HCT116 (cell line): ENCODE measurements at regions not wholly inside any gene's neighbourhood (a gene's known extent, or its start where the extent isn't known, plus 50 kb on each side); places are given as distances from the start of the nearest gene placed in this dataset.

Experiments
- ATAC-seq: fragments of 200-7000 bp; cut with Tn5 transposase; 2 replicates; pipeline ENCODE4 v1.9.1; 2020; ENCODE audit warnings: mild to moderate bottlenecking, moderate library complexity
- BruUV-seq: library from RNA; stranded (reverse); fragments of 400-500 nt; replicated peaks from 2 replicates; lab custom pipeline; 2021; lab: Mats Ljungman, UMichigan
- CTCF ChIA-PET: fragments of 300-600 bp; sonication (Branson Sonifier 250); formaldehyde crosslinking; loops from one replicate; lab custom pipeline; 2021; ENCODE audit warnings: antibody characterized with exemption; lab: Charles Lee
- POLR2A ChIA-PET: fragments of 300-600, 350-600 bp; sonication (Branson Sonifier 250); formaldehyde crosslinking; loops from one replicate; lab custom pipeline; 2021; ENCODE audit warnings: antibody characterized with exemption; lab: Charles Lee
- RAD21 ChIA-PET, 2 experiments: fragments of 300-600 bp; sonication (Branson Sonifier 250); formaldehyde crosslinking; loops; one replicate each; lab custom pipeline; 2023; ENCODE audit warnings: low total read pairs in 2 of 2; ENCODE audit not compliant: uncharacterized antibody in 2 of 2, unreplicated experiment in 2 of 2, low non-redundant PET in 1 of 2; lab: Charles Lee
- DNase-seq: peaks from one replicate; pipeline ENCODE4 v3.0.0-alpha.2; 2010; ENCODE audit warnings: low read depth, low spot score
- H2AFZ ChIP-seq: fragments of 200-600 bp; shearing (Covaris generic), sonication (generic); 2 replicates; pipeline ENCODE4 v1.6.1; 2017; ENCODE audit warnings: low read depth, mixed run types, mixed read lengths, antibody characterized with exemption, low read length; ENCODE audit not compliant: poor library complexity, severe bottlenecking
- H3K27ac ChIP-seq: 2 replicates; pipeline ENCODE4 v1.5.1; 2012; ENCODE audit warnings: low read depth, low read length
- H3K27me3 ChIP-seq: fragments of 200-600 bp; sonication (generic); 2 replicates; pipeline ENCODE4 v1.6.1; 2016; ENCODE audit warnings: mixed run types, low read length, mixed read lengths; ENCODE audit not compliant: insufficient read depth
- H3K36me3 ChIP-seq, 2 experiments: fragments of 200-500 bp in 1 of 2; fragments of 200-600 bp in 1 of 2; sonication (Bioruptor generic) in 1 of 2; sonication (generic) in 1 of 2; 2 replicates each; pipeline versions ENCODE4 v1.5.1 to v1.6.1; 2014 to 2016; ENCODE audit warnings: low read length in 2 of 2, inconsistent platforms in 1 of 2, mixed read lengths in 1 of 2, mixed run types in 1 of 2; ENCODE audit not compliant: insufficient read depth in 2 of 2, control insufficient read depth in 1 of 2
- H3K4me1 ChIP-seq, 2 experiments: fragments of 200-600 bp in 1 of 2; sonication (generic) in 1 of 2; 2 replicates each; pipeline versions ENCODE4 v1.5.1 to v1.6.1; 2012 to 2017; ENCODE audit warnings: low read length in 2 of 2, inconsistent platforms in 1 of 2, mild to moderate bottlenecking in 1 of 2, mixed read lengths in 1 of 2, mixed run types in 1 of 2, moderate library complexity in 1 of 2; ENCODE audit not compliant: insufficient read depth in 2 of 2, control insufficient read depth in 1 of 2
- H3K4me2 ChIP-seq: fragments of 200-600 bp; sonication (generic); 2 replicates; pipeline ENCODE4 v1.6.1; 2017; ENCODE audit warnings: mixed run types, low read length, mixed read lengths
- H3K4me3 ChIP-seq, 2 experiments: fragments of 200-600 bp in 1 of 2; sonication (generic) in 1 of 2; replicated peaks in 1 of 2; 2 replicates each; pipeline ENCODE4 v1.5.1; 2011 to 2016; ENCODE audit warnings: low read length in 2 of 2, control low read depth in 1 of 2, low read depth in 1 of 2, mild to moderate bottlenecking in 1 of 2, mixed read lengths in 1 of 2, mixed run types in 1 of 2
- H3K79me2 ChIP-seq: fragments of 200-600 bp; sonication (generic); 2 replicates; pipeline ENCODE4 v1.6.1; 2017; ENCODE audit warnings: mild to moderate bottlenecking, mixed run types, low read length, moderate library complexity, mixed read lengths; ENCODE audit not compliant: insufficient read depth
- H3K9ac ChIP-seq: fragments of 200-600 bp; sonication (generic); 2 replicates; pipeline ENCODE4 v1.6.1; 2016; ENCODE audit warnings: low read length, mixed read lengths
- H3K9me2 ChIP-seq: fragments of 200-600 bp; sonication (generic), shearing (Covaris generic); 2 replicates; pipeline ENCODE4 v1.6.1; 2017; ENCODE audit warnings: mixed run types, mild to moderate bottlenecking, moderate library complexity; ENCODE audit not compliant: insufficient read depth
- H3K9me3 ChIP-seq, 2 experiments: fragments of 200-500 bp in 1 of 2; fragments of 200-600 bp in 1 of 2; sonication (Bioruptor generic) in 1 of 2; sonication (generic) in 1 of 2; 2 replicates each; pipeline ENCODE4 v1.6.1; 2014 to 2017; ENCODE audit warnings: low read length in 2 of 2, mixed read lengths in 2 of 2, inconsistent platforms in 1 of 2, low read depth in 1 of 2, mild to moderate bottlenecking in 1 of 2, mixed run types in 1 of 2, moderate library complexity in 1 of 2; ENCODE audit not compliant: control insufficient read depth in 1 of 2, insufficient read depth in 1 of 2
- H4K20me1 ChIP-seq: fragments of 200-600 bp; sonication (generic), shearing (Covaris generic); 2 replicates; pipeline ENCODE4 v1.6.1; 2017; ENCODE audit warnings: mixed run types, mild to moderate bottlenecking, moderate library complexity; ENCODE audit not compliant: insufficient read depth
- CBX3 ChIP-seq: IDR thresholded peaks from 2 replicates; pipeline ENCODE4 v1.6.1; 2012; ENCODE audit warnings: low read depth
- CEBPB ChIP-seq: IDR thresholded peaks from 2 replicates; pipeline ENCODE4 v1.6.1; 2012; ENCODE audit warnings: low read depth
- EZH2phosphoT487 ChIP-seq: fragments of 200-600 bp; IDR thresholded peaks from 2 replicates; pipeline ENCODE4 v1.6.1; 2018; ENCODE audit warnings: antibody characterized with exemption, borderline replicate concordance
- POLR2A ChIP-seq: IDR thresholded peaks from 2 replicates; pipeline ENCODE4 v1.7.0; 2011; ENCODE audit warnings: borderline replicate concordance; ENCODE audit not compliant: insufficient read depth, insufficient read length; ENCODE audit errors: extremely low read depth
- POLR2AphosphoS5 ChIP-seq: IDR thresholded peaks from 2 replicates; pipeline ENCODE4 v1.6.1; 2011; ENCODE audit warnings: mild to moderate bottlenecking, low read depth, low read length, moderate library complexity
- RAD21 ChIP-seq: IDR thresholded peaks from 2 replicates; pipeline ENCODE4 v1.6.1; 2012; ENCODE audit warnings: low read depth, mild to moderate bottlenecking
- SP1 ChIP-seq: IDR thresholded peaks from 2 replicates; pipeline ENCODE4 v1.6.1; 2012; ENCODE audit warnings: low read depth
- SRF ChIP-seq: IDR thresholded peaks from 2 replicates; pipeline ENCODE4 v1.6.1; 2012; ENCODE audit warnings: low read depth
- ZFX ChIP-seq: fragments of 450-650 bp; IDR thresholded peaks from 2 replicates; pipeline ENCODE4 v1.6.1; 2017
- intact Hi-C: fragments of 100-400 bp; cut with micrococcal nuclease; formaldehyde crosslinking; loops from 2 replicates; pipeline ENCODE4 v1.10.0; 2022

- no peak overlapping the region for H2AFZ ChIP-seq
- no peak overlapping the region for H3K27ac ChIP-seq
- no peak overlapping the region for H3K4me2 ChIP-seq
- ATAC-seq (no peak), DNase-seq (no peak)
- no peaks in the 10 kb centered on the region for H3K36me3 ChIP-seq
- BruUV-seq = no TSS peak
- no peaks in the 10 kb centered on the region for H3K9me3 ChIP-seq
- RAD21 ChIA-PET = no interaction called here
- H3K9me2 ChIP-seq = no peaks in the 10 kb centered on the region
- no peak overlapping the region for H3K9ac ChIP-seq
- H3K4me3 ChIP-seq = no peak overlapping the region
- CTCF ChIA-PET = no interaction called here
- no peaks in the 10 kb centered on the region for H3K27me3 ChIP-seq
- POLR2A ChIA-PET = no interaction called here
- intact Hi-C loops = no loop called here
- no peaks in the 10 kb centered on the region for H3K4me1 ChIP-seq
- TF ChIP-seq SP1 = no peak
- H3K79me2 ChIP-seq = no peaks in the 10 kb centered on the region
- no peaks in the 10 kb centered on the region for H4K20me1 ChIP-seq
Observed at GRCh38 chr6:119643876-119644275, 294.3 kb upstream of the MAN1A1 start.

- H4K20me1 ChIP-seq = no peaks in the 10 kb centered on the region
- ChIA-PET POLR2A (no interaction called here), CTCF (no interaction called here)
- H3K27me3 ChIP-seq = no peaks in the 10 kb centered on the region
- H3K9me3 ChIP-seq = no peaks in the 10 kb centered on the region; a peak in 1 of 4 replicates
- TF ChIP-seq ZFX (no peak), POLR2AphosphoS5 (no peak), CBX3 (no peak), RAD21 (no peak), SRF (no peak), EZH2phosphoT487 (no peak), POLR2A (no peak), CEBPB (no peak)
- TF ChIP-seq, all 23 proteins: peak for 0
- Histone ChIP-seq H3K9ac (no peak overlapping the region), H3K27ac (no peak overlapping the region), H3K4me1 (no peaks in the 10 kb centered on the region), H3K79me2 (no peaks in the 10 kb centered on the region), H2AFZ (no peak overlapping the region), H3K9me2 (no peaks in the 10 kb centered on the region), H3K4me3 (no peak overlapping the region), H3K4me2 (no peak overlapping the region), H3K36me3 (no peaks in the 10 kb centered on the region)
- RAD21 ChIA-PET = no interaction called here
- no TSS peak for BruUV-seq
- DNase-seq (no peak), ATAC-seq (no peak)
- intact Hi-C loops = no loop called here
Observed at GRCh38 chr6:119637768-119638167, 288.2 kb upstream of the MAN1A1 start.
